NCI-H748 treated with DMSO at 0.1 percent for 48 hours (cell line): ENCODE measurements at regions not wholly inside any gene's neighbourhood (a gene's known extent, or its start where the extent isn't known, plus 50 kb on each side); places are given as distances from the start of the nearest gene placed in this dataset.

ENCODE experiments used
- DNase-seq: peaks from one replicate; lab custom pipeline; 2025; lab: John Stamatoyannopoulos, UW

GRCh38 chr1:184141361-184141880, 89.9 kb downstream of the TSEN15 start:
- DNase-seq = no peak

DNA sequence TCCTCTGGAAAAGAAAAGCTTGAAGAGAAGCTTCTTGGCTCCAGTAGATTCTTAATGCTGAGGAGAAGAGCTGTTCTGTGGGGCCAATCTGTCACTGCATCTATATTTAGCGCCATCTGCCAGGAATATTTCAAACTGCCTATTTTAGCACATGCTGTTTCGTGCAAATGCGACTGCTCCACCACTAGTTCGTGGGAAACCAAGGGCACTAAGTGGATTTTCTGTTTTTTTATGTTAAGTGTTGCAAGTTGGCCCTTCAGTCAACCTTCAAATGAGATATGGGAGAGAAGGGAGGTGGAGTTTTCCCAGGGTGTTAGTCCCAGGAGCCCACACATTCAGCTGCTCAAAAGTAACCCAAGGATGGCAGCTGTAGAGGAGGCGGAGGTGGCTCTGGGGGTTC, 91.9 kb downstream of the TSEN15 start:
- no peak for DNase-seq

- DNase-seq = no peak
Measured at GRCh38 chr1:184145083-184145482, 93.6 kb downstream of the TSEN15 start.

DNA sequence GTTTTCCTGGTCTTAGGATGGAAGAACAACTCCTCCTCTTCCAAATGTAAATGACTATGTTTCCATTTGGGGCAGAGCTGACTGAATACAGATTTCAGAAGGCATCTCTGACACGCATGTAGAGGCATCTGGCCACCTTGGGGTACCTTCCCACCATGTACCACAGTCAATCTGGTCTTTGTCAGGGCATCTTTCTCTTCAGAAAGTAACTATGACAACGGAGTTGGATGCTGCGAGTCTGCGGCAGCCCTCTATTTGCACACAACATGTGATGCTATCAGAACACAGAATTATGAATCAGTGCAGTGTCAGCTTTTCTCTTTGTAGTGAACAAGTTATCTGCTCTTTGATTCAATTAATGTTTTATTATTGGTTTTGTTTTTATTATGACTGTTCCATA, 94.7 kb downstream of the TSEN15 start:
- no peak for DNase-seq

DNA sequence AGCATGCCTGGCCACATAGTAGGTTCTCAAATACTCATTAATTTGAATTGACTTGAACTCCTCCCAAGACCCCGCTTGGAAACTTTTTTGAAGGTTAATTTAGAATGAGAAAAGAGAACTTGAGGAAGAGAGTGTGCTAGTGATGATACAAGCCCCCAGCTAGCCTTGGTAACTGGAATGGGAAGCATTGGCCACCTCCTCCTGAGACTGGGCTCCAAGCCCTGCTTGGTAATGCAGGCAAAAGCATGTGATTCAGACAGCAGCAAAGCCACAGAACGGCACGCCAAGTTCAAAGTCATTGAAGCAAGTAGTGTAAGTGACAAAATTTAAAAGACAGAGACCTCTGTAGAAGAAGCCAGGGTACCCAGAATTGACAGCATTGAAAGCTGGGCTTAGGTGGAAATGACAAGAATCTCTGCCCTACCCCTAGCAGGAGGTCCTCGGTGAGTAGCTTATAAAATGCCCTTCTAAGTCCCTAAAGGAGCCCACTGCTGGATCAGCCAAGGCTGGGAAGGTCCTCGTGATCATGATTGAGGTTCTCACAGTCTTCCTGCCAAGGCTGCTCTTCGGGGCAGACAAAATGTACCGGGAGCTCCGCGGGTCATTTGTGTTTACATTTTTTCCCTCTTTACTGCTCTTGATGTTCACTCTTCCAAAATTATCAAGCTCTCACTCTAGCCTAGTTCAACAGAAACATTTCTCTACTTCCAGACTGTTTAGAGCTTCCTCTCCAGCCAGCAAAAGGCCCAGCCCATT, 99.4 kb downstream of the TSEN15 start:
- no peak for DNase-seq

- DNase-seq = no peak
Measured at GRCh38 chr1:184152434-184152898, 100.9 kb downstream of the TSEN15 start.

GRCh38 chr1:184152974-184153373, 101.4 kb downstream of the TSEN15 start:
- no peak for DNase-seq

DNA sequence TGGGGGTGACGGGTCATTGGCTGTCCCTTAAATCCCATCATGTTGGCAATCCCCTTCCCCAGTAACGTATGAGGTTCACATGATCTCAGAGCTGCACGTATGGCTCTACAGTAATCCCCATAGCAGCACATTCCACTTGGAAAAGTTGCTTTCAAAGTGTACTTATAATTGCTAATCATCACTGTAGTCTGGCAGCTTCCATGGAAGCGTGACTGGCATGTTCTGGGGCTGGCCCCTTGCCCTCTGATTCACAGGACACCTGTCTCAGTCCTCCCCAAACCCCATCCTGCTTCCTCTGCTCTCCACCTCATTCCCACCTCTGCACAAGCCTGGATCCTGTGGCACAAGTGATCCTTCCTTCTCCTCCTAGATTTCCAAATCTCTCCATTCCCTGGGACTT, 102.2 kb downstream of the TSEN15 start:
- DNase-seq = no peak

GRCh38 chr1:184156521-184157393, 105.2 kb downstream of the TSEN15 start:
- peak; percentile 73 for DNase-seq

DNA sequence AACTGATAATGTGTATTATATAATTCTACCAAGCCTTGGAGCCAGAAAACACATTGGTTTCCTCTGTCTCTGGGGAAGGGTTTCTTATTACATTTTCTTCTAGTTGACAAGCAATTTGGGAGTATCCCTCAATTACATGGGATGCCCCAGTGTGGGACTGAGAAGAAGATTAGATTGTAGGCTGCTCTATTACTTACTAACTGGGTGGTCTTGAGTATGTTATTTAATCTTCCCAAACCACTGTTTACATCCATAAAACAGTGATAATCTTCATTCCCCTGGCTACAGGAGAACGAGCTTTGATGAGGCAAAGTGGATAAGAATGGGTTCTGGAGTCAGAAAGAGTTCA, 105.8 kb downstream of the TSEN15 start:
- DNase-seq = no peak

DNA sequence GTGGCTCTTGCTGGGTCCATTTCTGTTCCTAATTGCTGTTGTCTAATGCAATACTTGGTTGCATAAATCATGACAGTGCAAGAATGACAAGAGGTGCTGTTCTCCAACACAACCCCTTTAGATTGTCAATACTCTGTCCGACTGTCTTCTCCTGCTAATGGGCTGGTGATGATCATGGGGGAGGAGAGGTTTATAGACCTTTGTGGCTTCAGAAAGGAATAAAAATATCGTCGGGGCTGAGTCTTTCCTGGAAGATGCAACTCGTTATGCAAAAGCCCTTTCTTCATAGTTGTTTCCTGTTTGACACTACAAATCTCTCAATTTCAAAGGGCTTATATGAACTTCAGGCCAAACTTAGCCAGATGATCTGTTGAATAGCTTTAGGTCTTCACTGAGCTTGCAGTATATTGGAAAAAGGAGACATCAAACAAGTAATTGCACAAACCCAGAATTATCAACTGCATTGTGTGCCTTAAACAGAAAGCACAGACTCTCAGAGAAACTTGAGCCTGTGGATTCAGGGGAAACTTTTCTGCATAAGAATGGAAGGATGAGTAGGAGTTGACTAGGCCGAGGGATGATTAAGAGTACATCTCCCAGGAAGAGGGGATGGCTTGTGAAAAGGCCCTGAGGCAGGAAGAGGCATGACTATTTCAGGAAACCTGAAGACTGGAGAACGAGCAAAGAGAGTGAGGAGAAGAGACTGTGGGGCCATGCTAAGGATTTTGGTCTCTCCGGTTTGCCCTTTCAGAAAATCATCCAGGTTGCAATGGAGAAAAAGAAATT, 107.6 kb downstream of the TSEN15 start:
- DNase-seq = no peak

GRCh38 chr1:184160236-184160635, 108.7 kb downstream of the TSEN15 start:
- no peak for DNase-seq

DNA sequence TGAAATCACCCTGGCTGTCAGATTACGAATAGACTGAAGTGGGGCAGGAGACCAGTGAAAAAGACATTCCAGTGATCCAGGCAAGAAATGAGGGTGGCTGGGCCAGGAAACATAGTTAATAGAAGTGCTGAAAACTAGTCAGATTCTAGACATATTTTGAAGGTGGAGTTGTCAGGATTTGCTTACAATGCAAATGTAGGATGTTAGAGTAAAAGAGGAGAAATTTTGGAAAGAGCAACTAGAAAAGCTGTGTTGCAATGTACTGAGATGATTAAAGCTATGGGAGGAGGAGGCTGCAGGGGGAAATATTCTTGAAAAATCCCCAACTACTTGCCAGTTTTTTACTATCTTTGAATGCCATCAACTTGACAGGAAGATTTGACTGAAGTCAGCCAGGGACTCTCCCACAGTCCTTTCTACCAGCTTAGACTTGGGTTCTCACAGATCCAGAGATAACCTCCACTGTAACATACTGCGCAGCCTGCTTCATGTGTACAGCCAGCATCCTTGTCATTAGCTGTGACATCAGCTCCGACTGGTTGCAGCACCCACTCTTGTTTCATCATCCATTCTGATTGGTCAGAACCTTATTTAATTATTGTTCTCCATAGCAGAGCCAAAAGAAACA, 109.7 kb downstream of the TSEN15 start:
- DNase-seq = no peak

DNA sequence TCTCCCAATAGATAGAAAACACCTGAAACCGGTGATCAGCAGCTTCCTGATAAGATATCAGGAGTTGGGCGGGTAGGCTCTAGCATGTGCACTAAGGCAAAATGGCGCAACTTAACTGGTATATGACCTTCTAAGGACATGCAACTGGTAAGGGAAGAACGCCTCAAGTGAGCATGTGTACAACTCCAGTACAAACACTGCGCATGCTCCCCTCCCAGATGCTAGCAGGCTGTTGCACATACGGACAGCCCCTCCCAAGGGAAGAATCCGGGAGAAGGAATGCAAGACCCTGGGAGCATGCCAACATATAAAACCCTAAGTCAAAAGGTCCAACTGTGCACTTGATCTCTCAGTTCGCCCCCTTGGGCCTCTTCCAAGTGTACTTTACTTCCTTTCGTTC, 110.8 kb downstream of the TSEN15 start:
- no peak for DNase-seq

DNA sequence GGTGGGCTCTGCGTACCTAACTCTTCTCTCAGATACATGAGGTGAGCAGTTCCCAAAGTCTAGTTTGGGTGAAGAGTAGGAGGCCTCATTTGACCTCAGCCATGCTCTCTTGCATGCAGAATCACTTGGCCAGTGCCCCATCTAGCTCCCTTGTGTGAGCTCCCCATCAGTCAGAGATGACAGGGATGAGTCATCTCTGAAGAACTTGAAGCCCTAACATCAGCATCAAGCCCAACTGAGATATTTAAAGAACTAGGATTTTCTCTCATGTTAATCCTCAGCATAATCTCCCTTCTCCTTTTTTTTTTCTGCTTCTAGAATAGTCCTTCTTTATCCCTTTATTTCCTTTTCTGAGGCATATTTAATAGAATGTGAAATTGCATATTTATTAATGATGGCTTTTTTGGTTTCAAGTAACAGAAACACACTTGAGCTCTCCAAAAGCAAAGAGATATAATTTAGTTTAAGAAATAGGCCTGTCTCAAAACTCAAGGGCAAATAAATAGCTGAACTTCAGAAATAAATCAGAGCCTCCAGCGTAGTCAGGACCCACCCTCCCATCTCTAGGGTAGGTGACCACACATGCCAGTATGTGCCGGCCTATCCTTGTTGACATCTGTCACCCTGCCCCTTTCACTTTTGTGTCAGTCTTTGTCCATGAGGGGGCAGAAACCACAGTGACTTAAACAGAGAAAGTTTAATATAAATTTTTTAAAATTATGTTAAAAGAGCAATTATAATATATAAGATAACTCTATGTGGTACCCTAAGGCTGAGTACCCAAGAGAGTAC, 112.3 kb downstream of the TSEN15 start:
- DNase-seq = no peak

DNA sequence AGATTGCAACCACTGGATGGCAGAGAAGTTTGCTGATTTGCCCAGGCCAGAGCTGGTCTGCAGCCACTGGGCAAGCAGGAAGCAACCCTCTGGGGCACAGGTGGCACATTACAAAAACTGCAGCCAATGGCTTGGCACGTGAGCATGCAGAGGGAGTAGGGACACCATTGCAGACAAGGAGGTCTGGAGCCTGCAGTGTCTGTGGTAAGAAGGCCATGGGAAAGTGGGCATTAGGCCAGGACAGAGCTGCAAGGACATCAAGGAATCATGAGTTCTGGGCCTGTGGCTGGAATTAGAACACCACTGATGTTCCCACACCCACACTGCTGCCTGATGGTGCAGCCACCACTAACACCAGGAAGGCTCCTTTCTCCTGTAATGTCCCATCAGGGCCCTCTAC, 113.0 kb downstream of the TSEN15 start:
- DNase-seq = no peak

GRCh38 chr1:184166485-184166884, 115.0 kb downstream of the TSEN15 start:
- DNase-seq = no peak

DNA sequence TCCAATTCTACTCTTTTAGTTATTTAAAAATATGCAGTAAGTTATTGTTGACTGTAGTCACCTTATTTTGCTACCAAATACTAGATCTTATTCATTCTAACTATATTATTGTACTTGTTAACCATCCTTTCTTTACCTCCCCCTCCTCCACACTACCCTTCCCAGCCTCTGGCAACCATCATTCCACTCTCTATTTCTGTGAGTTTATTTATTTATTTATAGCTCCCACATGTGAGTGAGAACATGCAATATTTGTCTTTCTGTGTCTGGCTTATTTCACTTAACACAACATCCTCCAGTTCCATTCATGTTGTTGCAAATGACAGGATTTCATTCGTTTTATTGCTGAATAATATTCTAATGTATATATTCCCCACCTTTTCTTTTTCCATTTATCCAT, 115.8 kb downstream of the TSEN15 start:
- no peak for DNase-seq

- no peak for DNase-seq
Measured at GRCh38 chr1:184170719-184171118, 119.2 kb downstream of the TSEN15 start.

- DNase-seq = no peak
Measured at GRCh38 chr1:184176058-184176457, 124.5 kb downstream of the TSEN15 start.

- DNase-seq = no peak
Measured at GRCh38 chr1:184181044-184181443, 129.5 kb downstream of the TSEN15 start.
